HG03342 (cell line): ENCODE measurements at regions not wholly inside any gene's neighbourhood (a gene's known extent, or its start where the extent isn't known, plus 50 kb on each side); places are given as distances from the start of the nearest gene placed in this dataset.
"Not testable (repeated sequence)": the region's sequence is repeated elsewhere in the genome, so short reads cannot be mapped to it uniquely, and the experiment has no call there.

Experiments
- ATAC-seq: cut with Tn5 transposase; IDR thresholded peaks from one replicate; pipeline ENCODE4 v1.9.1; 2021; ENCODE audit warnings: mild to moderate bottlenecking, moderate library complexity; ENCODE audit not compliant: unreplicated experiment

GRCh38 chr2:59413751-59414570, 1139.5 kb downstream of the BCL11A start:
- peak; percentile 42 for ATAC-seq

- no peak for ATAC-seq
Measured at GRCh38 chr2:59399126-59399525, 1154.3 kb downstream of the BCL11A start.

- no peak for ATAC-seq
Measured at GRCh38 chr2:59398081-59398480, 1155.4 kb downstream of the BCL11A start.

- ATAC-seq = no peak
Measured at GRCh38 chr2:59395119-59395518, 1154.0 kb upstream of the FANCL start.

GRCh38 chr2:59391896-59392295, 1150.8 kb upstream of the FANCL start:
- no peak for ATAC-seq

- ATAC-seq = no peak
Measured at GRCh38 chr2:59390581-59390980, 1149.5 kb upstream of the FANCL start.

DNA sequence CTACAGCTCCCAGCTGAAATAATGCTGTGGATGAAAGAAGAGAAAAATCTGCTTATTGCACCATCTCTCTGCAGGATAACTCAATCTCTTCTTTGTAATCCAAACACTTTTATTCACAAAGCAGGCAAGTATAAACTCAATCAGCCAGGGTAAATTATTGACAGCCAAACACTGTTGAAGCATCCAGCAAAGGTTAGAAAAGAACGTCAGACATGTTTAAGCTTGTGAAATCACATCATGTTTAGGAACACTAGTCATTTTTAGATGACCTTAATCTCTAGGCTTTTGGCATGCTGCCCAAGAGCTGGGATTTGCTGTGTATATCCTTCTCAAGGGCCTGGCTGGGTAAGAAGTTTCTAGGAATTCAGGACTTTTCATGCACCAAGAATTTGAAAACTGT, 1148.1 kb upstream of the FANCL start:
- ATAC-seq = no peak

DNA sequence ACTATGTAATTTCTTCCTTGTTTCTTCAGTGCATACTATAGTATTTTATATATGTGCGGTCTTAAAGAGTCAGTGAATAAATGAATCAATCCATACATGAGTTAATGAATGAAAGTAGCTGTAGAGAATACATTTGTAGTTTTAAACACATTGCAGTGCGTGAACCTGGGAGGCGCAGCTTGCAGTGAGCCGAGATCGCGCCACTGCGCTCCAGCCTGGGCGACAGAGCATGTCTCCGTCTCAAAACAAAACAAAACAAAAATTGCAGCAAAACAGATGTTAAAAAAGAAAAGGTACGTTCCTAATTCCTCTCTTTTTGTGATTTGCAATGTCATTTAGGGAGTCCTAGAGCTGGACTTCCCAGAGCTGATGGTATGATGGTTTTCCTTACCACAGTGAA, 1144.8 kb upstream of the FANCL start:
- no peak for ATAC-seq

DNA sequence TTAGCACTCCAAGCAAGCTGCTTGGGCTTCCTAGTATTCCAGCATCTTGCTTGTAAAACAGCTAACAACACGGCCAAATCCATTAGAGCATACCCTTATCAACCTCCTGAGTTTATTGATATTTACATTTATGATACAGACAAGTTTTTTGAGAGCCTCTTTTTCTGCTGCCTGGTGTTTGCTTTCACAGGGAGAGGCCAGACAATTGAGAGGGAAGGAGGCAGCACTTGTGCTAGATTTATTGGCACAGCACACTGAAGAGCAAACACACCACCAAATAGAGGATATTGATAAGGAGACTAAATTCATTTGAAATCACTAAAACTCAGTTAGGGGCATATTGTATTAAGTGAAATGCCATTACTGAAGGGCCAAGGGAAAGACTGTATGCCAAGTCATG, 1142.3 kb upstream of the FANCL start:
- ATAC-seq = no peak

GRCh38 chr2:59378127-59378526, 1137.0 kb upstream of the FANCL start:
- ATAC-seq = no peak

DNA sequence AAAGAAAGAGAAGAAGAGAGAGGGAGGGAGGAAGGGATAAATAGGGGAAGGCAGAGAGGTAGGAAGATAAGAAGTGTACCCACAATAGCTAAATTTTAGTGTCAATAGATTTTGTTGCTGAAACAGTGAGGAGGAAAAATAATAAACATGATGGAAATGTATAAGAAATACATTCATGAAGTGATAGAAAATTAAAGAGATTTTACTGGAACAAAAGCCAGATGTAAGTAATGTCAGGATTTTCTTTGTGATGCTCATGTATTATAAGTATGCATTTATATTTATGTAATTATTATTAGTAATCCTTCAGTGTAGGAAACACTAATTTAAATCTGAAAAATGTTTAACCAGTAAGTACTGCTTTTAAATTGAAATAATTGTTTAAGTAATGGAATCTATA, 1125.2 kb upstream of the FANCL start:
- no peak for ATAC-seq

DNA sequence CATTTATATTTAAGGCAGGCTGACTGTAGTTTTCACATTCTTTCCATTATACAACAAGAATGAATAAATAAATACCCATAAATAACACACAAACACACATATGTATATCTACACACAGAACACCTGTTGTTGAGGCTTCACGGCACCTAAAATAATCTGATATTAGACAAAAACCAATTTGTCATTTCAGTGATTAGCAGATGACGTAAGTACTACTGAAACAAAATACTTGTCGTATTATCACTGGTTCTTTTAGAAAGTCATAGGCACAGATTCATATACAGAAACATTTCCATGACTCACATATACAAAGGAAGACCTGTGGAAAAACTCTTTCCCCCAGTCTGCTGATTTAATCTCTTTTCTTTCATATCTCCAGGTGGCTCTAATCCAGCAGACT, 1113.4 kb upstream of the FANCL start:
- ATAC-seq = no peak

GRCh38 chr2:59353306-59353921, 1112.3 kb upstream of the FANCL start:
- no peak for ATAC-seq

DNA sequence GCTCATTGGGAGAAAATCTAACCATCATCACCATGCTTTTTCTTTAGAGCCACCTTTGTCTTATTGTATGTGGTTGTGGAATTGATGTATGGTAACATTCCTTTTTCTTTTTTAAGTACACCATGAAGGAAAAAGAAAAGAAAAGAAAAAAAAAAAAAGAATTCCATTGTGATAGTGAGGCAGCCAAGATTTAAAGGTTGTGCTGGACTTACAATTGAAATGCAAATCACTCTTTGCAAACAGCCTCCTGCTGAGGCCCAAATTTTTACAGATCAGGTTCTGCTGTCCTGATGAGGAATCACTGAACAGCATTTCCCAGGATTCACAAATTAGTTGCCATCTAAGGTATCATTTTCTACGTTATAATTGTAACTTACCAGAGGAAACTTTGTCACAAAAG, 1101.0 kb upstream of the FANCL start:
- ATAC-seq = no peak

GRCh38 chr2:59339837-59340207, 1098.7 kb upstream of the FANCL start:
- no peak for ATAC-seq

DNA sequence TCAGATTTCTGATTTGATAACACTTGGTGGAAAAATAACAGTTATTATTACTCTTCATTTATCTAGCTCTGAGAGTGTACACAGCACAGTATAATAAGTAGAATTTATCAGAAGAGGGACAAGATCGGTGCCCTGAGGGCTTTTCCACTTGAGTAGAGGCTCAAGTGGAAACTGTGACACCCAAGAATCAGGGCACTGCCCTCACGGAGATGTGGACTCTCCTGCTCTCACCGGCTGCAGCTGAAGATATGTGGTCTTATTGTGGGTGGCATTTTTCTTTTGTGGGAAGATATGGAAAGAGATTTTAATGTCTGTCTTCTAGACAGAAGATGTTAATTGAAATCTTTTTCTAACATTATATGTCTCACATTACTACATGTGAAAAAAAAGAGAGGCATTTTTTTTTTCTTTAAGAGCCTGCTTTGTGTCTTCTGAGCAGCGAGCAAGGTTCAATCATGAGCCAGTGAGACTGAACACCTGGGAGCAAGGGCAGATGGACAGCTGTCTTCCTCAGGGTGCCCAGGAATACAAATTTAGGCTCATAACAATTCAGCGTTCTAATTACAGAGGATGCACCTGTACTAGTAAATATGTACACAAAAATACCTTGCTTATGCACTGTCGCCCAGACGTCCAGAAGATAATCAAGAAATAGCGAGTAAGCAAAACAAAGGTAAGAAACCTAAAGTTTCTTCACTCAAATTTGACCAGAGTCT, 1098.2 kb upstream of the FANCL start:
- no peak for ATAC-seq

DNA sequence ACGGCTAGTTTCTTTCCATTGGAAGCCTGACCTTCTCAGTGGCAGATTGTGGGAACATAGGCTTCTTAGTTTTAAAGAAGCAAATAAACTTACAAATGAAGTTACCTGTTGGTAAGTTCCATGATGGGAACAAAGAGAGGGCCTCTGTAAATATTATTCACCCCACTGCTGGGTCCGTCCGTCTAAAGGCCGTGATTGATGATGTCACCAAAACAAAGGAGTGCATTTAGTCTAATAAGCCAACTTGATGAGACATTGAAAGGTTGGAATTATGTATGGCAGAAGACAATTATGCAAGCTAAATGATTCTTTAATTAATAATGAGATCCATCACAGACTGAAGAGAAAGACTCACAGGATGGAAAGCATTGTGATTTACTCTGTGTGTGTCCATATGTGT, 1091.9 kb upstream of the FANCL start:
- ATAC-seq = no peak

- ATAC-seq = not testable (repeated sequence)
Measured at GRCh38 chr2:59326581-59327365, 1085.6 kb upstream of the FANCL start.

GRCh38 chr2:59322870-59323269, 1081.7 kb upstream of the FANCL start:
- ATAC-seq = no peak

- no peak for ATAC-seq
Measured at GRCh38 chr2:59322005-59322404, 1080.9 kb upstream of the FANCL start.

DNA sequence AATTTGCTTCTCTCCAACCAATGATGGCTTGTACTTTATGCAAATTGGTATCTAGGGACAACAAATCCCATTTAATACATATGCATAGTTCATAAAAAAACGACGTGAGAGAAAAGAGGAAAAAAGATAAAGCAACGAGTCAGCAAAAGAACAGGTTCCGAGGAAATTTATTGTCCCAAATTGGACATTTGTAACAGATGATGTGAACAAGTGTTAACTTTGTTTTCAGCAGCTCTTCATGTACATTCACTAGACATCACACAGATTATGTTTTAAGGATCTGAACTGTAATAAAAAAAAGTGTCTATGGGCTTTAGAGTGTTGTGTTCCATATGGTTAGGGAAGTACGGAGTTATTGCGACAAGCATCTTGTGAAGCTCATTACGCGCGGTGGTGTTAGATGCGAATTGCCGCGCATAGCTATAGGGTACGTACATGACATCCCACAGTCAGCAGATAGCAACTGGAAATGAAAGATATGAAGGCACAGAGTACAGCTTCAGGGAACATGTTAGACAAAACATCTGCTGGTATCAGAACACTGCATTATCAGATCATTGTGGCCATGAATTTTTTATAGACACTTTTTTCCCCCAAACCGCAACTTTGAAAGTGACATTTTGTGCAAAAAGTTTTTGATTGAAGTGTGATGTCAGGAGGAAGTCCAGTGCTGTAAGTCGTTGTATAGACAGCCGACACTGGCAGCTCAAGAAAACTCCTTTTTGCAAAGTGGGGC, 1073.1 kb upstream of the FANCL start:
- ATAC-seq = no peak
